Lung microvascular endothelial cell (primary cell): ENCODE measurements at regions not wholly inside any gene's neighbourhood (a gene's known extent, or its start where the extent isn't known, plus 50 kb on each side); places are given as distances from the start of the nearest gene placed in this dataset.

Source experiments
- DNase-seq, 2 donors: peaks; one replicate each; pipeline versions ENCODE4 v3.0.0 to v3.0.0-alpha.2; 2010; ENCODE audit warnings: low read depth in 2 of 2

DNA sequence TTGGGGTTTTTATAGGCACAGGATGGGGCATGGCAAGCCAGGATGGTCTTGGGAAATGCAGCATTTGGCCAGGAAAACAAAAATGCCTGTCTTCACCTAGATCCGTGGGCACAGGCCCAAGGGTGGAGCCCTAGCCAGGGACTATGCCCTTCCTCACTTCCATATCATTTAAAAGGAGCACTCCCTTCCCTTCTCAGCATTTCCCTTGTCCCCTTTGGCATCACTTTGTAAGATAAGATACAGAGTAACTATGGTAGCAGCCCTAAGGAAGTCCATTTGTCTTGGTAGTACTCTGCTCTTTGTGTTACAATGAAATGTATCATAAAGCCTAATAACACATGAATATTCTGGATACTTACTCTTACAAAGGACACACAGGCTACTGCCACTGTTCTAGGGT is 1092.6 kb upstream of the TENM4 start:
- DNase-seq = no peak

DNA sequence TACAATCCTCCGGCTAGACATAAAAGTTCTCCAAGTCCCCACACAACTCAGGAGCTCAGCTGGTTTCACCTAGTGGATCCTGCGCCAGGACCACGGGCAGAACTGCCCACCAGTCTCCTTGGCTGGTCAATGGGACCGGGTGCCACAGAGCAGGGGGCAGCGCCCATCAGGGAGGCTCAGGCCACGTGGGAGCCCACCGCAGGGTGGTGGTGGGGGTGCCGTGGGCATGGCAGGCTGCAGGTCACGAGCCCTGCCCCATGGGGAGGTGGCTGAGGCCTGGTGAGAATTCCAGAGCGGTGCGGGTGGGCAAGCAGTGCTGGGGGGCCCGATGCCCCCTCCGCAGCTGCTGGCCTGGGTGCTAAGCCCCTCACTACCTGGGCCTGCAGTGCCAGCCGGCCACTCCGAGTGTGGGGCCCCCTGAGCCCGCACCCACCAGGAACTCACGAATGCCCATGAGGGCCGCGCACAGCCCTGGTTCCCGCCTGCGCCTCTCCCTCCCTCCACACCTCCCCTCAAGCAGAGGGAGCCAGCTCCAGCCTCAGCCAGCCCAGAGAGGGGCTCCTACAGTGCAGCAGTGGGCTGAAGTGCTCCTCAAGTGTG is 1091.9 kb upstream of the TENM4 start:
- no peak for DNase-seq

DNA sequence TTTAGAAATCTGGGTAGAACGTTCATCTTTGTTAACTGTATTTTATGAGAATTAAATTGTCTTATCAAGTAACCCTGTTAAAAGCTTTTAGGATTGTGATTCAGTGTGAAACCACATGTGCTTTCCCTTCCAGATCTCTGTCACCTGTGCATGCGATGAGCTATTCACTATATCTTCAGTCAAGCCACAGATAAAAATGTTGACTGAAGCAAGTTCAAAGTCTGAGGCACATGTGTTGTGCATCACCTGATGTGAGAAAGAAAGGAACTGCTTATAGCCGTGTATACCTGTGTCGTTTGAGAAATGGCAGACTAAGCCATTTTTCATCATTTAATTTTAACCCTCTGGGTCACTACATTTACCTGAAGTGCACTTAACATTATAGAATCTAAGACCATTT is 1088.9 kb upstream of the TENM4 start:
- DNase-seq = no peak

DNA sequence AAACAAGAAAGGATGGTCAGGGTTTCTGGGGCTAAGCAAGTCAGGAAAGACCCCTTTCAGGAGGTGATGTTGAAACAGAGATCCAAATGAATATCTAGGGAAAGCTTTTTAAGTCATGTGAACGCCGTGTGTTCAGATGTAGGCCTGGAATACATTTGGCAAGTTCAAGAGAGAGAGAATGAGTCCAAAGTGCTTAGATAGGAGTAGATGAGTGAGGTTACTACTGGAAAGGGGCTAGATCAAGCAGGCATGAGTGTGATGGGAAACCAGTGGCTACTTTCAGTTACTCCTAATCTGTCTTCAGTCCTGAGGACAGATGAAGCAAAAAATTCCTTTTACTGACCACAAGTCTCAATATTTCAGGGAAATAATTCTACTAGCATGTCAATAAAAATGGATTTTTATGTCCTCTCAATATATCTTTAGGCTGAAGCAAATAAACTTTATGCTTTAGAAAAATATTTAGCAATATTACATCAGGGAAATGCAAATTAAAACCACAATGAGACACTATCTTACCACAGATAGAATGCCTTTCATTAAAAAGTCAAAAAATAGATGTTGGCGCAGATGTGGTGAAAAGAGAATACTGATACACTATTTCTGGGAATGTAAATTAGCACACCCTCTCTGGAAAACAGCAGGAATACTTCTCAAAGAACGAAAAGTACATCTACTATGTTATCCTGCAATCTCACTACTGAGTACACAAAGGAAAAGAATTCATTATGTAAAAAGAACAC is 1085.0 kb upstream of the TENM4 start:
- DNase-seq = no peak

DNA sequence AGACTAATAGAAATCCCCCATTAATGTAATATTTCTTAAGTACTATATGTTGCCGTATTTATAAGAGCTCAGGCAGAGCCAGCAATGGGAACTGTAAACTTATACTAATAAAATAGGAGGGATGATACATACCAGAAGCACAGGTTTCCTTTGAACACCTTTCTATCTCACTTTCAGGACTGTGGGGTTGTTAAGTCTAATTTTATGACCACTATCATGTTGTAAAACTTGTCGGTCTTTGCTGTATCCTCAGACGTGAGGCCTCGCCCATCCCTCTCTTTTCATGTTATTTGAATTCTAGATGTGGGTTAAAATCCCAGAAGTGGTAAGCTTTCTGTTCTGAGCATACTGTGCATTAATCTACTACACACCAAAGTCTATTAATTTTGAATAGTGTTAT is 1083.5 kb upstream of the TENM4 start:
- DNase-seq = no peak

DNA sequence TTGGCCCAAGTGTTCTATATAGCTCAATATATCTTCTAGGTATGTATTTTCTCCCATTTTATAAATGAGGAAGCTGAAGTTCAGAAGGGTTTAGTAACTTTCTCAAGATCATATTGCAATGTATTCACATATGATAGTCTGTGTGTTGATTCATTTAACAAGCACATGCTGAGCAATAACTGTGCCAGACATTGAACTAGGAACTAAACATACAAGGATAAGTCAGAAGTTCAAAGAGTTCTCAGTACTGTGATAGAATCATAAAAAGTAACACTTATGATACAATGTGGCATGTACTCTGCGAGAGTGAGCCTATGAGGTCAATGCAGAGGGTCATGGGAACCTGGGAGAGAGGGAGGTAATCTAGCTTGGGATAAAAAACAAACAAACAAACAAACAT is 1082.2 kb upstream of the TENM4 start:
- no peak for DNase-seq

DNA sequence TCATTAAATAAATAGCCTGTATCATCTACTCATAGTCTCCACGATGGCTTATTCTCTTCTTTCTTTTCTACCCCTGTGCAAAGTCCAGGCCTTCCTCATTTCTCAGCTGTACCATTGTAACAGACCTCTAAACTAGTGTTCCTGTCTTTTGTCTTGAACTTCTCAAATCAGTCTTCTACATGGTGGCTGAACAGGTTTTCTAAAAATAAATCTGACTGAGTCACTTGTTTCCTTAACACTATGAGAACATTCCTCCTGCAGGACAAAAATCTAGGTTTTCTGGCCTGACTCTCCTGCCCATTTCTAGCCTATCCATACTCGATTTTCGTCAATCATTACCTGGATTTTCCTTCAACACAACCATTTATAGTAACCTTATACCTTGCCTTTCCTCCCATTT is 1080.8 kb upstream of the TENM4 start:
- DNase-seq = no peak

DNA sequence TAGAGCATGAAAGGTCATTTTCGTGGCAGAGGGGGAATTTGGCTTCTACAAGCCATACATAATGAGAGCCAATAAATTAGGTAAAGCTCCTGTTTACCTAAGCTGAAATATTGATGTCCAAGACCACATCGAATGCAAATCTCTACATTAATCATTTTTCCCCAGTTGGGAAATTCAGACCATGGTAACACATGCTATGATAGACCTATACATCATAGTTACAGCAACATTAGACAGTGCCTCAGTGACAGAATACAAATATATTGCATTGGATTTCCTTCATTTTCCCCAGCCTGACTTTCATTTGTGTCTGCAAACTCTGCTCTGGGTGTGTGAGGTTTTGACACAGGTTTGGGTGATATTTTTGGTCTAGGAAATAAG is 1079.7 kb upstream of the TENM4 start:
- no peak for DNase-seq

DNA sequence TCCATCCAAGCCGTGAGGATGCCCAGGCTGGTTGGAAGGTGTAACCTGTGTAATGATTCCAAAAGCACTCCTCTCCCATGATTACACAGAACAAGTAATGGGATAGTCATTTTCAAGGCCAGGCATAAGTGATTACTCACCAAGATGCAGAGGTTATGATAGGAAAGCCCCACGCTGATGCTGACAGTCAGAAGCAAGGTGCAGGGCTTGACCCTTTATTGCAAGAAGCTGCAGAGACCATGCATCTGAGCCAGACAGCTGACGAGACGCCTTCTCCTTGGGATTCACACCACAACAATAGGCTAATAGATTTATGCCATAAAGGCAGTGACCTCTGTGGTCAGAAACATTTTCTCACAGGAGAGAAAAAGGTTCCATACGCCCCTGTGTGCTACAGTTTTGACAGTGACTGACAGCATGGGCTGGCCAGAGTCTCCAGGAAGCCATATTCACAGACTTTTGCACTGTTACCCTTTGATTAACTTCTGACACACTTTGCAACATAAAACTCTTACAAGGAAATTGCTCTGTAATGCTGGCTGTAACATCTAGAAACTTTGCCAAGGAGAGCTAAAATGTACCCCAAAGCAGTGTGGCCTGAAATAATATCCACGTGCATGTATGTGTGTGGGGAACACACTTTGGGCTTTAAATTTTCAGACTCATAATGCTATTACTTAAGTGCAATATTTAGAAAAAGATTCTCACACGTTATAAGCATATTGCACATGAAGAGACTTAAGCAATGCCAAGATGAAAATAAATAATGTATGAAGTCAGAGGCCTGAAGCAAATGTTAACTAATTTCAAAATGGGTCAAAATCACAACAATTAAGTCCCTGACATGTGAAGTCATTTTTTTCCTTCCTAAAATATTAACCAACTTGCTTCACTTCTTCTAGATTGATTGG is 1079.0 kb upstream of the TENM4 start:
- DNase-seq = no peak

DNA sequence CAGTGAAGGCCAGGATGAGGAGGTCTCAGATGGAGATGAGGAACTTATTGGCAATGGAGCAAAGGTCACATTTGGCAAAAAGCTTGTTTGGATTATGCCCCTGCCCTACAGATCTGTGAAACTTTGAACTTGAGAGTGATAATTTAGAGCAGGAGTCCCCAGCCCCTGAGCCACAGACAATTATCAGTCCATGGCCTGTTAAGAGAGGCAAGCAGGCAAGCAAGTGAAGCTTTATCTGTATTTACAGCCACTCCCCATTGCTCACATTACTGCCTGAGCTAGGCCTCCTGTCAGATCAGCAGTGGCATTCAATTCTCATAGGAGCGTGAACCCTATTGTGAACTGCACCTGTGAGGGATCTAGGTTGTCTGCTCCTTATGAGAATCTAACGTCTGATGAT is 1076.9 kb upstream of the TENM4 start:
- DNase-seq = no peak

DNA sequence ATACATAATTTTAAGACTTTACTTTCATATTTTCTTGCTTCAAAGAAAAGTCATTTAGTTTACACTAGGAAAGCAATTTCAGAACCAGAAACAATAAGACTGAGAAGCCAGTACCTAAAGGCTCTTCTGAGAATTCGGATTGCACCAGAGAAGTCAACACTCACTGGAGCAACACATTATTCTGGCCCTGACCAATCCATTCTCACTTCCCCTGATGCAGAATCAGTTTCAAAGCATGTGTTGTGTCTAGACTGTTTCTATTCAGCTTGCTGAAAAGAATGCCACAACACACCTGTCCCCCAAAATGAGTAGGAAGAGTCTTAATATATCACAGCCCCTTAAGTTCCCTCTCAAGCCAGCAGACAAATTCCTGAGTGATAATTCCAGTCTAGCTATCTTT is 1074.3 kb upstream of the TENM4 start:
- DNase-seq = no peak

DNA sequence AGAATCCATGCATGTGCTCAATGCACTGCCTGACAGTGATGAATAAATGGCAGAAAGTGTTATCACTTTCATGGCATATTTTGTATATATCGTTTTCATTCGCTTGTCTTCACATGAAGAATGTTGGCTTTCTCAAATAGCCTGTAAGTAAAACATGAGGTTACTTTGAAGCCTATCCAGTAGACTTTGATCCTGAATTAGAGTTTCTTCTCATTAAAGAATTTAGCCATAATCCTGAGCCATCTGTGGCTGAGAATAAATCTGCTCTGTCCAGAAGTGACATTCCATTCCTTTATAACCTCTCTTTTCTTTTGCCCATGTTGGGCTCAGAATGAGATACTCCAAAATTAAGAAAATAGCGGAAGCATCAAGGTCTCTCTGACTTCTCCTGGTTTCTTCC is 1071.7 kb upstream of the TENM4 start:
- no peak for DNase-seq

DNA sequence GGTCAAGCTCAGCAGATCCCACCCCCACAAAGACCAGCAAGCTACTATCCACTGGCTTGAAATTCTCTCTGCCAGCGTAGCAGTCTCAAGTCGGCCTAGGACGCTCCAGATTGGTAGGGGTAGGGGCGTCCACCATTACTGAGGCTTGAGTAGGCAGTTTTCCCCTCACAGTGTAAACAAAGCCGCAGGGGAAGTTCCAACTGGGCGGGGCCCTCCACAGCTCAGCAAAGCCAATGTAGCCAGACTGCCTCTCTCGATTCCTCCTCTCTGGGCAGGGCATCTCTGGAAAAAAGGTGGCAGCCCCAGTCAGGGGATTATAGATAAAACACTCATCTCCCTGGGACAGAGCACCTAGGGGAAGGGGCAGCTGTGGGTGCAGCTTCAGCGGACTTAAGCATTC is 1064.9 kb upstream of the TENM4 start:
- DNase-seq = no peak

DNA sequence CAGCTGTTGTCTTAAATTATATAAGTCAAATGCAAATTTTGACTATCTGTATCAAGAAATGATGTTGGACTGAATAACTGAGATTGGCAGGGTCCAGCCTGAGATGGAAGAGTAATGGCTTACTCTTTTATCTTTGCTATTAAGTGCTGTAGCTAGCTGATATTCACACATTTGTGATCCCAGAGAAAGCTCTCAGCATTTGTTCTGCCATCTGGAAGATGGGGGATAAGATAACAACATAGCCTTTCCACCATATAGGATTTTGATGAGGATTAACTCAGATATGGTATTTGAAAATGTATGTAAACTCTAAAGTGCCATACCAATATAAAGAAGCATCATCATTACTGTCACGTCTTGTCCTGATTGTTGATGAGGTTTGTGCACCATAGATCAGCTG is 1063.2 kb upstream of the TENM4 start:
- DNase-seq = no peak

DNA sequence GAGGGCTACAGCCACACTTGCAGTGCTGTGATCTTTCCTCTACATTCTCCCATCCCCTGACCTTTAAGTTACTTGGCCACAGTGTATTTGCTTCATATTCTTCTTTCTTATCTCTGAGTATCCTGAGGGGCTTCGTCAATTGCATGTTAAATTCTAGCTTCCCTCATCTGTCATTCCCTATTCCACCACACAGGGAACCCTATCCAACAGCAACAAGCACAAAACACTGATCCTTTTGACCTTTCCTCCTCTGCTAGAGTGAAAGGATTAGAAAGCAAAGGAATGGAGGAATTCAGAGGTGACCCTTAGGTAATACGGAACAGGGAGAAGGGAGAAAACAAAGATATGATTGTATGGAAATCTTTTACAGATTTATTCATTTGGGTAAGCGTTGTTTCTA is 1061.7 kb upstream of the TENM4 start:
- no peak for DNase-seq

DNA sequence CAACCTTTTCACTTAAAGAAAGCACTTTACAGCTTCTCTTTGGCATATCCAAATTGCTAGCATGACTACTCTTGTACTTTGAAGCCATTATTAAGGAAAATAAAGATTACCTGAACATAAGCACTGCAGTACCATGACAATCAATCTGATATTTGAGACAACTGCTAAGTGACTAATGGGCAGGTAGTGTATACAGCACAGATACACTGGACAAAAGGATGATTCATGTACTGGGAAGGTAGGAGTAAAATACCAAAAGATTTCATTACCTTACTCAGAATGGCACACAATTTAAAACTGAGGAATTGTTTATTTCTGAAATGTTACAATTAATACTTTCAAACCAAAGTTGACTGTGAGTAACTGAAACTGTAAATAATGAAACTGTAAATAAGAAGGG is 1054.3 kb upstream of the TENM4 start:
- no peak for DNase-seq

DNA sequence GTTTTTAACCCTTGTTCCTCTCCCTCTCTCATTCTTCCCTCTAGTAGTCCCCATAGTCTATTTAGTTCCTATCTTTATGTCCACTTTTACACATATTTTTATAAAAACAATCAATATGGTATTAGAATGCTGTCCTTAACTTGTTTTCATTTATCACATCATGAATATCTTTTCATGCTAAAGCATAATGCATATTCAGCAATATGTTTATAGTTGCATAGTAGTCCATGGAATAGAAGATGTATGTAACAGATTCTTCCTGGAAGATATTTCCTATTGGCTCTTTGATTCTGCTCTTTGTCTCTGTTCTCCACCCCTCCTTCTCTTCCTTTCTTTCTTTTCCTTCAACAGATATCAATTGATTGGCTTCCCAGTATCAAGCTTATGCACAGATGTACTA is 1047.1 kb upstream of the TENM4 start:
- no peak for DNase-seq

DNA sequence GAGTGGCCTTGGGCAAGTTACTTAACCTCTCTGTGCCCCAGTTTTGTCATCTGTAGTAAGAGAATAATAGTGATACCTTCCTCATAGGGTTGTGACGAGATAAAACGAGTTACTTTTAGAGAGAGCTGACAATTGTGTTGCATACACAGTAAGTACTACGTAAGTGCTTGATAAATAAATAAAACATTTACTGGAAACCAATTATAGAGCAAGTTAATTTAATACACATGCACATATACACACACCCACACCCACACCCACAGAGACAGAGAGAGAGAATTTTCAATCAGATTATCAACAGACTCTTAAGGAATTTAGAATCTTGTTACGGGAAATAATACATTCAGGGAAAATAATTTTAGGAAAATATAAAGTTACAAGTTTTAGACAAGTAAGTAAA is 1045.8 kb upstream of the TENM4 start:
- no peak for DNase-seq

DNA sequence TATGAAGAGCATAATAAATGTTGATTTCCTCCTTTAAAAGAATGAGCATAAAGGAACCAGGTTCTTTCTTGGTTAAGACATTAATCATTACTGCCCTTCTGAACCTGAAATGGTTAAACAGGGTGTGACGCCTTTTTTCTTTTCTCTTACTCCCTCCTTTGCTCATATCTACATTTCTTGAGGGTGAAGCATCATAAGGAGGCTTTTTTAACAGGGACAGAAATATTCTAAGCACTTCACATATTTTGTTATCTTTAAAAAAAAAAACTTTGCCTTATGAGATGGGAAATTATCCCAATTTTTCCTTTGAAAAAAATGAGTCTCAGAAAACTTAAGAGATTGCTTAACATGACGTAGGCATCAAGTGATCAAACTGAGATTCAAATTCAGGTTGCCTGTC is 1036.3 kb upstream of the TENM4 start:
- DNase-seq = no peak

DNA sequence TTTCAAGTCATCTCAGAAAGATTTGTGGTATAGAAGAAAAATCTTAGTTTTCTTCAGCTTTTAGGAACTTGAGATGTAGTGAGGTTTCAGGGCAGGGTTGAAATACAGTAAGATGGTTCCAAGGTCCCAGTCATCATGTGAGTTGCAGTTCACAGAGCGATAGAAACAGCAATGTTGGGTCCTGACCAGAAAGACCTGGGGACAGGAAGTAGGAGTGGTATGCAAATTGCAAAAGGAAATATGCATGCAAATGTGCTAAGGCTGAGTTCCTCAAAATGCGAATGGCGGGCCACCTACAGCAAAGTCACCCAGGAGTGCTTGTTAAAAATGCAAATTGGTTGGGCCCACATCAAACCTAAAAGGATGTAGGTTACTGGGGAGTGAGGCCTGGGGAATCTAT is 1032.7 kb upstream of the TENM4 start:
- no peak for DNase-seq

DNA sequence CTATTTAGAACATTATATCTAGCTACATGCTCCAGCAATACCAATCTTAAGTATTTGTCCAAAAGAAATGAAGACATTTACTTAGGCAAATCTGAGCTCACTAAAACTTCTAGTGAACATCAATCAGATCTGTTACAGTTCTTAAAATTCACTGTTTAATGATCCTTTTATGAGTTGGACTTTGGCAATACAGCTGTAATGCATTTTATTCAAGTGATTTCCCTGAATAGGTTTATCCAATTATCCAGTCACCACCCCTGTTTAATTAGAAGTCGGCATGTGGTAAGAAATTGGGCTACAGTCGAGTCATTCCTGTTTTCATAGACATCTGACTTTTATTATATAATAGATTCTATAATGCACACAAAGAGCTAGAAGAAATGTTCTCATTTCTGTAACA is 1029.0 kb upstream of the TENM4 start:
- no peak for DNase-seq

DNA sequence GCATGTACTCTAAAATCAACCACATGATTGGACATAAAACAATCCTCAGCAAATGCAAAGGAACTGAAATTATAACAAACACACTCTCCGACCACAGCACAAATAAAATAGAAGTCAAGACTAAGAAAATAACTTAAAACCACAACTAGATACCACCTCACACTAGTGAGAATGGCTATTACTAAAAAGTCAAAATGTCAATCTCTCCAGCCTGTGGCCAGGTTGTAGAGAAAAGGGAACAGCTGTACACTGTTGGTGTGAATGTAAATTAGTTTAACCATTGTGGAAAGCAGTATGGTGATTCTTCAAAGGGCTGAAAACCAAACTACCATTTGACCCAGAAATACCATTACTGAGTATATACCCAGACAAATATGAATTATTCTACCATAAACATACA is 1025.7 kb upstream of the TENM4 start:
- DNase-seq = no peak

DNA sequence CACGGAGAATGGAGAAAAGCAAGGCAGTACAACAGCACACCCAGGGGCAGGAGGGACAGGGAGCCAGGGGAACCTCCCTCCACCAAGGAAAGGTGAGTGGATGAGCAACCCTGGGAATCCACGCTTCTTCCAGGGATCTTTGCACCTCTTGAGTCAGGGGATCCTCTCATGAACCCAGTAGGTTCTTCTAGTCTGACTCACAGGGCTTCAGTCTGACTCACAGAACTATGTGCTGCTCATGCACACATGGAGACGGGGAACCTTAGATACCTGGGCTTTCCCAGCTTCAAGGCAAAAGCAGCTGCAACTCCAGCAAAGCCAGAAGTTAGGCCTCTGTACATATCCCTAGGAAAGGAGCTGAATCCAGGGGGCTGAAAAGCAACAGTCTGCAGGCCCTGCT is 1021.4 kb upstream of the TENM4 start:
- DNase-seq = no peak
